Activated T-cell treated with anti-CD3 and anti-CD28 coated beads, Interleukin-2, amount 50 U/mL, for 24 hours (primary cell): ENCODE measurements at regions not wholly inside any gene's neighbourhood (a gene's known extent, or its start where the extent isn't known, plus 50 kb on each side); places are given as distances from the start of the nearest gene placed in this dataset.
"Not testable (repeated sequence)": the region's sequence is repeated elsewhere in the genome, so short reads cannot be mapped to it uniquely, and the experiment has no call there.

Experiments used
- DNase-seq: peaks from one replicate; pipeline ENCODE4 v3.0.0-alpha.2; 2020
- H3K27ac Mint-ChIP-seq: 2 replicates; pipeline ENCODE4 v1.8.0; 2020; ENCODE audit warnings: mild to moderate bottlenecking, mixed read lengths
- H3K27me3 Mint-ChIP-seq: 2 replicates; pipeline ENCODE4 v1.8.0; 2020; ENCODE audit warnings: mixed read lengths
- H3K36me3 Mint-ChIP-seq: 2 replicates; pipeline ENCODE4 v1.8.0; 2020; ENCODE audit warnings: low read depth, mixed read lengths
- H3K4me1 Mint-ChIP-seq: 2 replicates; pipeline ENCODE4 v1.8.0; 2020; ENCODE audit warnings: low read depth, mixed read lengths
- H3K4me3 Mint-ChIP-seq: 2 replicates; pipeline ENCODE4 v1.8.0; 2020; ENCODE audit warnings: mild to moderate bottlenecking, moderate library complexity, mixed read lengths
- H3K9me3 Mint-ChIP-seq: 2 replicates; pipeline ENCODE4 v1.8.0; 2020; ENCODE audit warnings: mixed read lengths

DNA sequence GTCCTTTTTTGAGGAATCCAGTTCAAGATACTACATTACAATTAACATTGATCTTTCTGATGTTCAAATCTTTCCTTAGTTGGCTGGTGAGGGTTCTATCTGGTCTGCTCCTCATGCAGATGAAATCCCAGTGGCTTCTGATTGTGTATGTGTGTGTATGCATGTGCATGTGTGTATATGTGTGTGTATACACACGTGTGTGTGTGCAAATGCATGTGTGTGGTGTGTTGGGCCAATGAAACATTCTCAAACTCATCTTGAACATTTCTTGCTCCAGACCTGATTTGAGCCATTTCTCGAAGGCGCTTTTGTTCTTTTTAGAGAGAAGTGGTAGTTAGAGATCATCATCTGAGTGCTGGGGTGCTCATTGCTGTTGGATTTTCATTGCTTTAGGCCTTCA lies 113.9 kb downstream of the GLRX3 start:
- no peak for DNase-seq
- Mint-ChIP-seq H3K27me3 (peaks cover 9% of the 10 kb centered on the region), H3K9me3 (no peaks in the 10 kb centered on the region)

DNA sequence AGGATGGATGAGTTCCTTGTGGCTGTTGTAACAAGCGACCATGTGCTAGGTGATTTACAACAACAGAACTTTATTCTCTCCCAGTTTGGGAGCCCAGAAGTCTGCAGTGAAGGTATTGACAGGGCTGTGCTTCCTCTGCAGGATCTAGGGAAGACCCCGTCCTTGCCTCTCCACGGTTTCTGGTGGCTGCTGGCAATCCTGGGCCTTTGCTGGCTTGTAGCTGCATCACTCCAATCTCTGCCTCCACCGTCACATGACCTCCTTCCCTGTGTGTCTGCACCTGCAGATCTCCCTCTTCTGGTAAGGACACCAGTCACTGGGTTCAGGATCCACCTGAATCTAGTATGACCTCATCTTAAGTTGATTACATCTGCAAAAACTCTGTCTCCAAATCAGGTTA lies 115.6 kb downstream of the GLRX3 start:
- Mint-ChIP-seq H3K4me3 (no peak overlapping the region), H3K4me1 (no peaks in the 10 kb centered on the region), H3K27ac (no peak overlapping the region), H3K9me3 (no peaks in the 10 kb centered on the region), H3K36me3 (no peaks in the 10 kb centered on the region), H3K27me3 (peaks cover 2% of the 10 kb centered on the region)
- no peak for DNase-seq

More for the DNA sequence above, 113.9 kb downstream of the GLRX3 start:
- H3K4me1 Mint-ChIP-seq = no peaks in the 10 kb centered on the region
- no peak overlapping the region for H3K27ac Mint-ChIP-seq
- H3K36me3 Mint-ChIP-seq = no peaks in the 10 kb centered on the region
- H3K4me3 Mint-ChIP-seq = no peak overlapping the region

- Mint-ChIP-seq H3K36me3 (no peaks in the 10 kb centered on the region), H3K9me3 (no peaks in the 10 kb centered on the region)
Measured at GRCh38 chr10:130254243-130254642, 118.1 kb downstream of the GLRX3 start.

DNA sequence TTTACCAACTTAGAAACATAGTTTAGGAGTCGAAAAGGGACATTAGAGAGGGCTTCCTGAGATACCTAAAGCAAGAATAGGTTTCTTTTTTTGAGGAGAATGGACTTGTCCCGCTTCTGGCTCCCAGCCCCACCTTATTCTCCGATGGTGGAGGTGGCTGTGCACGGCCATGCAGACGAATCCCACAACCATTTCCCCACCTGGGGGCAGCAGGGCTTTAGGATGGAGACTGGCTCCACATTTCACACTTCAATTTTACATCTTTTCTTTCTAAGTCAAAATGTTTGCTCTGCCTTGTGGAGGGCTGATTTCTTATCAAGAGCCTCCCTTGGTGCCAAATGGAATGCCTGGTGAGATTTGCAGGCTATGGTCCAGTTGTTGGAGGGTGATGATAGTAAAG lies 118.5 kb downstream of the GLRX3 start:
- Mint-ChIP-seq H3K4me3 (no peak overlapping the region), H3K9me3 (no peaks in the 10 kb centered on the region), H3K27ac (no peak overlapping the region), H3K36me3 (no peaks in the 10 kb centered on the region), H3K4me1 (no peaks in the 10 kb centered on the region), H3K27me3 (no peaks in the 10 kb centered on the region)
- no peak for DNase-seq

More at GRCh38 chr10:130254243-130254642, 118.1 kb downstream of the GLRX3 start:
- no peak for DNase-seq
- Mint-ChIP-seq H3K4me3 (no peak overlapping the region), H3K27me3 (no peaks in the 10 kb centered on the region), H3K4me1 (no peaks in the 10 kb centered on the region), H3K27ac (no peak overlapping the region)

DNA sequence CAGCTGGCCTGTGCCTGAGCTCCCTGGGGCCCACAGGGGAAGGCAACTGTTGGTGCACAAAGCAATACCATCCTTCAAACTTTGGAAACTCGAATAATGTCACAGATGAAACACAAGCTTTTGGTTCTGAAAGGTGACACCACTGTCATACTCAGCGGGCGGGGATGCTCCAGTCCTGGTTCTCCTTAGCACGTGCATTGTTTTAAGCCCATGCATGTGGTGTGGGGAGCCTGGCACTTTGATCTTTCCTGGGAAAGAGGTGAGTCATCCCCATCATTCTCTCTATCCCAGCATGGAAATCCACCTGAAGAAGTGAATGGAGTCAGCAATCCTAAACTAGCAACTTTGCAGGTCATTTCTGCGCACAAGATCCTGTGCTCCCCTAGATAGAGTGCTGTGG lies 119.6 kb downstream of the GLRX3 start:
- DNase-seq = no peak
- Mint-ChIP-seq H3K27me3 (no peaks in the 10 kb centered on the region), H3K36me3 (no peaks in the 10 kb centered on the region), H3K9me3 (no peaks in the 10 kb centered on the region), H3K4me1 (no peaks in the 10 kb centered on the region), H3K27ac (no peak overlapping the region), H3K4me3 (no peak overlapping the region)

DNA sequence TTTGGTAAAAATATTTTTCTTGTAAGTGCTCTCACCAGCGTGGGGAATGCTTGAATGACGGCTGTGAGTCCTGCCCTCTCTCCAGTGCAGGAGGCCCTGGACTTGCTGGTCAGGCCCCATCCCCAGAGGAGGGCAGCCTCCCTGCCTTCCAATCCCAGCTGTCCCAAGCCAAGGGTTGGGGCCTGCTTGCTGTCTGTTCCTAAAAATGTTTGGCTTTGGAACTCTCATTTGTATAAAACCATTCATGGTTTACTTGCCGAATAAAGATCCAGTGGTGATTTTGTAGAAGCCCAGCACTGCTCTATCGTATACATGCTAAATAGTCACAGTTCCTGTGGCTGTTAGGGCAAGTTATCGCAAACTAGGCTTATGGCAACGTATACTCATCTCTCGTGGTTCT lies 121.7 kb downstream of the GLRX3 start:
- Mint-ChIP-seq H3K27me3 (no peaks in the 10 kb centered on the region), H3K9me3 (no peaks in the 10 kb centered on the region), H3K36me3 (no peaks in the 10 kb centered on the region), H3K4me1 (no peaks in the 10 kb centered on the region), H3K27ac (no peak overlapping the region), H3K4me3 (no peak overlapping the region)
- no peak for DNase-seq

- no peak for DNase-seq
- Mint-ChIP-seq H3K27ac (no peak overlapping the region), H3K9me3 (no peaks in the 10 kb centered on the region), H3K27me3 (no peaks in the 10 kb centered on the region), H3K4me1 (no peaks in the 10 kb centered on the region), H3K4me3 (no peak overlapping the region), H3K36me3 (no peaks in the 10 kb centered on the region)
Measured at GRCh38 chr10:130259380-130259779, 123.2 kb downstream of the GLRX3 start.

DNA sequence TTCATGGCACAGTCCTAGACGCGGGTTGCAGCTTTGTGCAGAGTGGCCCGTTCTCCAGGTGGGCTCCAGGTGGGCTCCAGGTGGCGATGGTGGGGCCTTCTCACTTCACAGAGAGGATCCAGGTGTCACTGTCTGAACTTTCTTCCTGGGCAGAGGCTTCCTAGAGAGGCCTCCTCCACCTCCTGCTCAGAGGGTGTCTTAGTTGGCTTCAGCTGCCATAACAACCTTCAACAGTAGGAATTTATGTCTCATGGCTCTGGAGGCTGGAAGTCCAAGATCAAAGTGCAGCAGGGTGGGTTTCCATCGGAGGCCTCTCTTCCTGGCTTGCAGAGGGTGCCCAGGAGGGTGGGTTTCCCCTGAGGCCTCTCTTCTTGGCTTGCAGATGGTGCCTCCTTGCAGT lies 125.1 kb downstream of the GLRX3 start:
- H3K4me3 Mint-ChIP-seq = no peak overlapping the region
- H3K27me3 Mint-ChIP-seq = no peaks in the 10 kb centered on the region
- H3K27ac Mint-ChIP-seq = no peak overlapping the region
- DNase-seq = no peak
- no peaks in the 10 kb centered on the region for H3K36me3 Mint-ChIP-seq
- no peaks in the 10 kb centered on the region for H3K9me3 Mint-ChIP-seq
- H3K4me1 Mint-ChIP-seq = no peaks in the 10 kb centered on the region

DNA sequence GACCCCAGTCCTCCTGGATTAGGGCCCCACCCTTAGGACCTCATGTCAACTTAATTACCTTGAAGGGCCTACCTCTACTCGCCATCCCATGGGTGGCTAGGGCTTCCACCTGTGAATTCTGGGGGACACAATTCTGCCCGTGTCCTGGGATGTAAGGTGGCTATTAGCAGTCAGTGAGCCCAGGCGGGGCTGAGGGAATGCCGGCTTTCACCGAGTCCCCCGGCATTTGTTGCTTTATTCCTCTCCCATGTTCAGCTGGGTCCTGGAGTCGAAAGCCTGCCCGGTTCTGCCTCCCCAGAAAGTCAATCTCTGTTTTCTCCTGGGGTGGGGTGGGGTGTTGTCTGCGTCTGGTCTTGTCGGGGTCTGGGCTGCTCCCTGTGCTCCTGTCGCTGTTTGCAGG lies 125.6 kb downstream of the GLRX3 start:
- Mint-ChIP-seq H3K27ac (no peak overlapping the region), H3K4me3 (no peak overlapping the region), H3K27me3 (no peaks in the 10 kb centered on the region), H3K4me1 (no peaks in the 10 kb centered on the region), H3K36me3 (no peaks in the 10 kb centered on the region), H3K9me3 (no peaks in the 10 kb centered on the region)
- DNase-seq = no peak

DNA sequence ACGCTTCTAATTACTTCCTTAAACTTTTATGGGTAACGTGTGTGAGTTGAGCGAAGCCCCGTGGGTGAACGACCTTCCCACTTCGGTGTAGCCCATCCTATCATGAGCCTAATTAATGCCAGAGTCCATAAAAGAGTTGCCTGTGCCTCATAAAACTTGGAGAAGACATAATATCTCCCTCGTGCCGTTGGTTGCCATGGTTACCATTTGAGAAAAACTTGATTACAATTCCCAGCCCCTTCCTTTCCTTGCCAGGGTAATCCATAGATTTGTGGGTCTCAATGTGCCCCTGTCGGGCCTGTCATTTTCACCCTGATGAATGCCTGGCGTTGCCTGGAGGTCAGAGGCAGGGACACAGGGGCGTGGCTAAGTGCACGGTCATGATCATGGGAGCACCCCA lies 127.1 kb downstream of the GLRX3 start:
- Mint-ChIP-seq H3K4me3 (no peak overlapping the region), H3K4me1 (no peaks in the 10 kb centered on the region), H3K36me3 (no peaks in the 10 kb centered on the region), H3K27me3 (no peaks in the 10 kb centered on the region), H3K9me3 (no peaks in the 10 kb centered on the region), H3K27ac (no peak overlapping the region)
- no peak for DNase-seq

GRCh38 chr10:130265542-130265941 lies 129.4 kb downstream of the GLRX3 start:
- Mint-ChIP-seq H3K9me3 (no peaks in the 10 kb centered on the region), H3K4me3 (no peak overlapping the region), H3K36me3 (no peaks in the 10 kb centered on the region), H3K27ac (no peak overlapping the region), H3K4me1 (no peaks in the 10 kb centered on the region), H3K27me3 (no peaks in the 10 kb centered on the region)
- DNase-seq = no peak

GRCh38 chr10:130282492-130283218 lies 146.5 kb downstream of the GLRX3 start:
- no peak for DNase-seq
- Mint-ChIP-seq H3K36me3 (peaks cover 58% of the 10 kb centered on the region), H3K27ac (no peak overlapping the region), H3K4me1 (no peaks in the 10 kb centered on the region), H3K4me3 (no peak overlapping the region), H3K27me3 (no peaks in the 10 kb centered on the region), H3K9me3 (peaks cover 76% of the 10 kb centered on the region)

GRCh38 chr10:130283219-130283545 lies 147.0 kb downstream of the GLRX3 start:
- peaks cover 74% of the 10 kb centered on the region for H3K9me3 Mint-ChIP-seq
- H3K27ac Mint-ChIP-seq = no peak overlapping the region
- peaks cover 56% of the 10 kb centered on the region for H3K36me3 Mint-ChIP-seq
- H3K27me3 Mint-ChIP-seq = no peaks in the 10 kb centered on the region
- H3K4me3 Mint-ChIP-seq = no peak overlapping the region
- H3K4me1 Mint-ChIP-seq = no peaks in the 10 kb centered on the region
- no peak for DNase-seq

DNA sequence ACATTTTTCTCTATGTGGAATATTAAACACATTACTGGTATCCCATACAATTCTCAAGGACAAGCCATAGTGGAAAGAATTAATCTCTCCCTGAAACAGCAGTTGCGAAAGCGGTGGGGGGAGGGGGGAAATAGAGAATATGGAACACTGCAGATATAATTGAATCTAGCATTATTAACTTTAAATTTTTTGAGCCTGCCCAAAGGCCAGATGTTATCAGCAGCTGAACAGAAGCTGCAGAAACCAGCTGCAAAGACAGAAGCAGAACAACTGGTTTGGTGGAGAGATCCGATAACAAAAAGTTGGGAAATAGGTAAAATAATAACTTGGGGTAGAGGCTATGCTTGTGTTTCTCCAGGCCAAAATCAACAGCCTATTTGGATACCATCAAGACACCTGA lies 159.6 kb downstream of the GLRX3 start:
- Mint-ChIP-seq H3K9me3 (peaks cover 61% of the 10 kb centered on the region), H3K36me3 (peaks cover 12% of the 10 kb centered on the region)
- not testable (repeated sequence) for H3K4me1 Mint-ChIP-seq, DNase-seq, H3K4me3 Mint-ChIP-seq, H3K27ac Mint-ChIP-seq, H3K27me3 Mint-ChIP-seq

DNA sequence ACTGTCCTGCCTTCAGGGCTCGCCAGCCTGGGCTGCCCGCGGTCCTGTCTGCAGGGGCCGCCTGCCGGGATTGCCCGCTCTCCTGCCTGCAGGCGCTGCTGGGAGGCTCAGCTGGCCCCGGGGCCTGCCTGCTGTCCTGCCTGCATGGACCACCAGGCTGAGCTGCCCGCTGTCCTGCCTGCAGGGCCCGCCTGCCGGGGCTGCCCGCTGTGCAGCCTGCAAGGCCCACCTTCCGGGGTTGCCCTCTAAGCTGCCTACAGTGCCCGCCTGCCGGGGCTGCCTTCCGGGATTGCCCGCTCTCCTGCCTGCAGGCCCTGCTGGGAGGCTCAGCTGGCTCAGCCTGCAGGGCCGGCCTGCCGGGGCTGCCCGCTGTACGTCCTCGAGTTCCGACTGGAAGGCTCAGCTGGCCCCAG lies 164.4 kb downstream of the GLRX3 start:
- H3K36me3 Mint-ChIP-seq = peaks cover 20% of the 10 kb centered on the region
- no peak overlapping the region for H3K27ac Mint-ChIP-seq
- H3K4me1 Mint-ChIP-seq = no peaks in the 10 kb centered on the region
- H3K4me3 Mint-ChIP-seq = peak overlapping the region; percentile 66
- peaks cover 50% of the 10 kb centered on the region for H3K9me3 Mint-ChIP-seq
- no peak for DNase-seq
- peaks cover 2% of the 10 kb centered on the region for H3K27me3 Mint-ChIP-seq
